Inferior parietal cortex (tissue), 1 donor: ENCODE measurements at regions not wholly inside any gene's neighbourhood (a gene's known extent, or its start where the extent isn't known, plus 50 kb on each side); places are given as distances from the start of the nearest gene placed in this dataset.
A peak's percentile ranks its signal among the peaks of the same experiment; 100 is the strongest.
"Not testable (repeated sequence)": the region's sequence is repeated elsewhere in the genome, so short reads cannot be mapped to it uniquely, and the experiment has no call there.

Experiments used
- DNase-seq: peaks from one replicate; pipeline ENCODE4 v3.0.0-alpha.2; 2016; ENCODE audit errors: extremely low spot score

- DNase-seq, result no peak
Observed at GRCh38 chrX:63466690-63467089, 115.6 kb upstream of the SPIN4 start.

GRCh38 chrX:63458981-63459380 is 107.8 kb upstream of the SPIN4 start:
- no peak for DNase-seq

GRCh38 chrX:63453571-63453970 is 102.4 kb upstream of the SPIN4 start:
- DNase-seq, result no peak

- DNase-seq, result no peak
Observed at GRCh38 chrX:63441717-63442116, 90.6 kb upstream of the SPIN4 start.

GRCh38 chrX:63439580-63439979 is 88.4 kb upstream of the SPIN4 start:
- DNase-seq, result no peak

- DNase-seq, result no peak
Observed at GRCh38 chrX:63436865-63437264, 85.7 kb upstream of the SPIN4 start.

- DNase-seq, result peak; percentile 2
Observed at GRCh38 chrX:63434665-63435064, 83.5 kb upstream of the SPIN4 start.

GRCh38 chrX:63434206-63434605 is 83.1 kb upstream of the SPIN4 start:
- no peak for DNase-seq

- DNase-seq, result no peak
Observed at GRCh38 chrX:63430026-63430425, 78.9 kb upstream of the SPIN4 start.

- no peak for DNase-seq
Observed at GRCh38 chrX:63428348-63428747, 77.2 kb upstream of the SPIN4 start.

GRCh38 chrX:63426519-63426918 is 75.4 kb upstream of the SPIN4 start:
- DNase-seq, result no peak

- DNase-seq, result no peak
Observed at GRCh38 chrX:63424063-63424462, 72.9 kb upstream of the SPIN4 start.

GRCh38 chrX:63421411-63421810 is 70.3 kb upstream of the SPIN4 start:
- DNase-seq, result no peak

GRCh38 chrX:63418211-63418610 is 67.1 kb upstream of the SPIN4 start:
- DNase-seq, result no peak

- DNase-seq, result no peak
Observed at GRCh38 chrX:63417649-63418048, 66.5 kb upstream of the SPIN4 start.

- not testable (repeated sequence) for DNase-seq
Observed at GRCh38 chrX:63409934-63410333, 58.8 kb upstream of the SPIN4 start.

GRCh38 chrX:63408050-63408449 is 56.9 kb upstream of the SPIN4 start:
- no peak for DNase-seq

- no peak for DNase-seq
Observed at GRCh38 chrX:63404332-63404731, 53.2 kb upstream of the SPIN4 start.

- no peak for DNase-seq
Observed at GRCh38 chrX:63402106-63402505, 51.0 kb upstream of the SPIN4 start.
